ENCODE measurements at regions not wholly inside any gene's neighbourhood (a gene's known extent, or its start where the extent isn't known, plus 50 kb on each side); places are given as distances from the start of the nearest gene placed in this dataset.

DNA sequence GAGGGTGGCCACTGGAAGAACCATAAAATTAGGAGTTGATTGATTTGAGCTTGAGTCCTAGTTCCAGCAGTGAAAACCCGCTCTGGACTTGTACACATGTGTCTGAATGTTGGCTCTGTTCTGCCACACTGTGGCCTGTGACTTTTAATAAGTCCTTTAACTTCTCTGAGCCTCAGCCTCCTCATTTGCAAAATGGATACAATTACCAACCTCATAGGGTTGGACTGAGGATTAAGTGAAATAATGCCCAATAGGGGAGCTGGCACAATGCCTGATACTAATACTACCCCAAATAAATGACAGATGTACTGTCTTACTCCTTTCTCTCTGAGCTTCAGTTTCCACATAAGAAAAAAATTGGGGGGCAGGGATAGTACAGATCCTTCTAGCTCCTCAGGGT lies 92.6 kb upstream of the RIPOR2 start:
- peaks cover 62% of the 10 kb centered on the region for H3K4me1 ChIP-seq (ENCODE audit: control insufficient read depth, insufficient read depth, low read length, poor library complexity, severe bottlenecking)
- H3K9me3 ChIP-seq (ENCODE audit: control insufficient read depth in 2 of 2, low read length in 2 of 2), result no peaks in the 10 kb centered on the region
- H3K36me3 ChIP-seq (ENCODE audit: control insufficient read depth, insufficient read depth, low read length), result peaks cover 33% of the 10 kb centered on the region
- peak overlapping the region; percentile 65 to 92 (median 76) for H3K27ac Mint-ChIP-seq
- H3K4me3 Mint-ChIP-seq, result peak overlapping the region; percentile 29 to 84 (median 64)
- H3K4me1 Mint-ChIP-seq, result peaks cover 28 to 82% (median 62%) of the 10 kb centered on the region in 4 donors
- no peaks in the 10 kb centered on the region for H3K27me3 Mint-ChIP-seq
- H3K27me3 ChIP-seq (ENCODE audit: control insufficient read depth, insufficient read depth, low read length), result no peaks in the 10 kb centered on the region
- peaks cover 20% of the 10 kb centered on the region for H3K36me3 Mint-ChIP-seq
- H3K27ac ChIP-seq (ENCODE audit: insufficient read depth, low read length, poor library complexity, severe bottlenecking), result peak overlapping the region; percentile 83
- H3K9me3 Mint-ChIP-seq, result no peaks in the 10 kb centered on the region
- H3K4me3 ChIP-seq (ENCODE audit: low read depth, low read length), result peak overlapping the region; percentile 15
- ATAC-seq (ENCODE audit: low read depth in 2 of 2) (no peak), DNase-seq (no peak)

DNA sequence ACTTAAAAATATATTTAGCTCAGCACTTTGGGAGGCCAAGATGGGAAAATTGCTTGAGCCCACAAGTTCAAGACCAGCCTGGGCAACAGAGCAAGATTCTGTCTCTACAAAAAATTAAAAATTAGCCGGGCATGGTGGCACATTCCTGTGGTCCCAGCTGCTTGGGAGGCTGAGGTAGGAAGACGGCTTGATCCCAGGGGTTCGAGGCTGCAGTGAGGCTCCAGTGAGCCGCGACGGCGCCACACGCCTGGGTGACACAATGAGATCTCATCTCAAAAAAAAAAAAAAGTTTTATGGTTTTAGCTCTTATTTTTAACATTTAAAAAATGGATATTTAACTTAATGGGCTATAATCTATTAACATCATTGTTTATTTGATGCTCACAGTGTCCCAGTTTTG lies 97.2 kb upstream of the RIPOR2 start:
- H3K27me3 ChIP-seq (ENCODE audit: control insufficient read depth, insufficient read depth, low read length), result no peaks in the 10 kb centered on the region
- no peak for ATAC-seq (ENCODE audit: low read depth in 2 of 2)
- peak overlapping the region; percentile 100 for H3K4me3 ChIP-seq (ENCODE audit: low read depth, low read length)
- peak overlapping the region; percentile 91 for H3K27ac ChIP-seq (ENCODE audit: insufficient read depth, low read length, poor library complexity, severe bottlenecking)
- H3K4me1 Mint-ChIP-seq, result peaks cover 21 to 83% (median 60%) of the 10 kb centered on the region in 4 donors
- H3K9me3 Mint-ChIP-seq, result no peaks in the 10 kb centered on the region
- peaks cover 62% of the 10 kb centered on the region for H3K4me1 ChIP-seq (ENCODE audit: control insufficient read depth, insufficient read depth, low read length, poor library complexity, severe bottlenecking)
- peaks cover 17% of the 10 kb centered on the region for H3K36me3 ChIP-seq (ENCODE audit: control insufficient read depth, insufficient read depth, low read length)
- peaks cover 14% of the 10 kb centered on the region for H3K36me3 Mint-ChIP-seq
- H3K27me3 Mint-ChIP-seq, result no peaks in the 10 kb centered on the region
- DNase-seq, result no peak
- no peaks in the 10 kb centered on the region for H3K9me3 ChIP-seq (ENCODE audit: control insufficient read depth in 2 of 2, low read length in 2 of 2)
- H3K4me3 Mint-ChIP-seq, result peak overlapping the region in 1 of 4 donors; percentile 62
- peak overlapping the region; percentile 47 to 86 (median 64) for H3K27ac Mint-ChIP-seq

DNA sequence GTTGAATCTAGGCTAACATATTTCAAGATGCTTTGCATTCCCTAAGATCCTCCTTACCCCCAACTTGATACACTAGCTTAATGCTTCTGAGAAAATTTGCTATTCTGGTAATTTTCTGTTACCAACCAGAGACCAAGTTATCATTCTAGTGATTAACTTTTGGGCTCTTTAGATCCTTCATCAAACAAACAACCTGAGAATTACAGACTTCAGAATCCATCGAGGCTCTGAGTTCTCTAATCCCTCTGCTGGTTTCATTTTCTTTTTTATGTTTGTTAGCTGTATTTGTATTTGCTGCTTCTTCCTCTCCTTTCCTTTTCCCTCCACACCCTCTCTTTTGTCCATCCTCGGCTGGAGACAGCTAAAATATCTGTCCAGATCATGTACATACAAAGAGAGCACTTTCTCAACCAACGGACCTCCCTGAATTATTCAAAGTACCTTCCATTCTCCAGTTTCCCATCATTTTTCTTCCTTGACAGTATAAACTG lies 98.7 kb upstream of the RIPOR2 start:
- Mint-ChIP-seq H3K4me3 (peak overlapping the region; percentile 85 to 95 (median 90)), H3K36me3 (peaks cover 12% of the 10 kb centered on the region), H3K4me1 (peaks cover 29 to 87% (median 64%) of the 10 kb centered on the region in 4 donors), H3K9me3 (no peaks in the 10 kb centered on the region), H3K27me3 (no peaks in the 10 kb centered on the region), H3K27ac (peak overlapping the region; percentile 88 to 93 (median 89))
- Histone ChIP-seq H3K9me3 (ENCODE audit: control insufficient read depth in 2 of 2, low read length in 2 of 2) (no peaks in the 10 kb centered on the region), H3K27me3 (ENCODE audit: control insufficient read depth, insufficient read depth, low read length) (no peaks in the 10 kb centered on the region), H3K4me1 (ENCODE audit: control insufficient read depth, insufficient read depth, low read length, poor library complexity, severe bottlenecking) (peaks cover 68% of the 10 kb centered on the region), H3K27ac (ENCODE audit: insufficient read depth, low read length, poor library complexity, severe bottlenecking) (peak overlapping the region; percentile 91), H3K4me3 (ENCODE audit: low read depth, low read length) (peak overlapping the region; percentile 100), H3K36me3 (ENCODE audit: control insufficient read depth, insufficient read depth, low read length) (peaks cover 17% of the 10 kb centered on the region)
- ATAC-seq (ENCODE audit: low read depth in 2 of 2), result no peak
- DNase-seq, result peak in 1 of 3 donors; percentile 59

DNA sequence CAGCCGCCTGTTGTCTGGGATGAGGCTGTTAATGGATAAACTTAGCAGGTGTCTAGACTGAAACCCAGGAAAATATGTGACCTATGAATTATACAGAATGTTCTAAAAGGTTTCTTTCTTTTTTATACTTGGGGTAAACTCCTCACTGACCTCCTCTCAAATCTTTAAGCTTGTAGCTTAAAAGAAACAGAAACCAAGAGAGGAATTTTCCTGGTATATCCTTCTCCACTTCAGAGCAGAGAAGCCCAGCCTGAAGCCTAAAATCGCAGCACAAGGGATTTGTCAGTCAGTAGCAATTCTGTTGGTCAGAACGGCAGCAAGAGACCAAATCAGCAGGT lies 99.4 kb upstream of the RIPOR2 start:
- Mint-ChIP-seq H3K4me1 (peaks cover 23 to 87% (median 64%) of the 10 kb centered on the region in 4 donors), H3K9me3 (no peaks in the 10 kb centered on the region), H3K27me3 (no peaks in the 10 kb centered on the region), H3K4me3 (peak overlapping the region; percentile 85 to 95 (median 90)), H3K27ac (peak overlapping the region; percentile 88 to 93 (median 89)), H3K36me3 (peaks cover 5% of the 10 kb centered on the region)
- Histone ChIP-seq H3K9me3 (ENCODE audit: control insufficient read depth in 2 of 2, low read length in 2 of 2) (no peaks in the 10 kb centered on the region), H3K27ac (ENCODE audit: insufficient read depth, low read length, poor library complexity, severe bottlenecking) (peak overlapping the region; percentile 91), H3K36me3 (ENCODE audit: control insufficient read depth, insufficient read depth, low read length) (peaks cover 12% of the 10 kb centered on the region), H3K27me3 (ENCODE audit: control insufficient read depth, insufficient read depth, low read length) (no peaks in the 10 kb centered on the region), H3K4me1 (ENCODE audit: control insufficient read depth, insufficient read depth, low read length, poor library complexity, severe bottlenecking) (peaks cover 75% of the 10 kb centered on the region), H3K4me3 (ENCODE audit: low read depth, low read length) (peak overlapping the region; percentile 100)
- DNase-seq (no peak), ATAC-seq (ENCODE audit: low read depth in 2 of 2) (no peak)

DNA sequence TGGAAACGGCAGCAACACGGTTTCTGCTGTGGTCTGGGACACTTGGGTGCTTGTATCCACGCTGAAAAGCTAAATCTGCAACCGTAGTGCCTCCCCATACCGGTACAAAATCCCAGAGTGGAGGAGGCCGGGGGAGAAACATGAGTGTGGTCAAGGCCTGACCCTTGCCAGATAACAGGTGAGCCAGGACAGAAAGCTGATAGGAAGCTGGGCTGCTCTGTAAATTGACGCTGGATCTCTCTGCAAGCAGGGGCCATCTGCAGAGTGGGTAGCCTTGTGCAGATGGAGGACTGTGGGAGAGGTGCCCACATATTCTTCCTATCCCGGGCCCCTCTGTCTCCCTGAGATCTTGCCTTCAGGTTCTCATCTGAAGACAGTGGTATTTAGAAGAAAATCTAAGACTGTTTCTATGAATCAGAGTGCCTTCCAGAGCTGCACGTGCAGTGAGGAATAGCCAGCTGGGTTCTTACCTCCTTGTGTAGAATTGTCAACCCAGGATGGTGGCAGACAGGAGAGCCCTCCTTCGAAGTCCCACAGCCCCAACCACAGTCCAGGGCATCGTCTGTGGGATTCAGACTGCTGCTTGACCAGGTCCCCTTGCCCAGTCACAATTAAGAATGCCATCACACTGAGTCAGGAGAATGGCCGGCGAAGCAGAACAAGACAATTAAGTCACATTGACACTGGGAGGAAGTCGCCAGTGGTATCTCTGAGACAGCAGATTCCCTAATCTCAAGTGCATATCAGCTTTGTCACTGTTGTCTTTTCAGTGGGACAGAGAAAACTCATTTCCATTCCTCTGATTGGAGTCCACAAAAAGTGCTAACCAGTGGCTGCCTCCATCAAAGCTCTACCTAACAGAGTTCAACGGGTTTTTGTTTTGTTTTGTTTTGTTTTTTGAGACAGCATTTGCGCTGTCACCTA lies 100.0 kb upstream of the RIPOR2 start:
- Mint-ChIP-seq H3K27me3 (no peaks in the 10 kb centered on the region), H3K9me3 (peaks cover 0 to under 1% (median 0%) of the 10 kb centered on the region in 7 donors), H3K36me3 (peaks cover 4% of the 10 kb centered on the region), H3K27ac (peak overlapping the region; percentile 88 to 93 (median 89)), H3K4me3 (peak overlapping the region; percentile 85 to 95 (median 90)), H3K4me1 (peaks cover 23 to 89% (median 63%) of the 10 kb centered on the region in 4 donors)
- ATAC-seq (ENCODE audit: low read depth in 2 of 2) (peak; percentile 29 to 39), DNase-seq (peak in 1 of 3 donors; percentile 46)
- Histone ChIP-seq H3K27ac (ENCODE audit: insufficient read depth, low read length, poor library complexity, severe bottlenecking) (peak overlapping the region; percentile 91), H3K4me1 (ENCODE audit: control insufficient read depth, insufficient read depth, low read length, poor library complexity, severe bottlenecking) (peaks cover 80% of the 10 kb centered on the region), H3K9me3 (ENCODE audit: control insufficient read depth in 2 of 2, low read length in 2 of 2) (no peaks in the 10 kb centered on the region), H3K4me3 (ENCODE audit: low read depth, low read length) (peak overlapping the region; percentile 100), H3K27me3 (ENCODE audit: control insufficient read depth, insufficient read depth, low read length) (no peaks in the 10 kb centered on the region), H3K36me3 (ENCODE audit: control insufficient read depth, insufficient read depth, low read length) (peaks cover 10% of the 10 kb centered on the region)

DNA sequence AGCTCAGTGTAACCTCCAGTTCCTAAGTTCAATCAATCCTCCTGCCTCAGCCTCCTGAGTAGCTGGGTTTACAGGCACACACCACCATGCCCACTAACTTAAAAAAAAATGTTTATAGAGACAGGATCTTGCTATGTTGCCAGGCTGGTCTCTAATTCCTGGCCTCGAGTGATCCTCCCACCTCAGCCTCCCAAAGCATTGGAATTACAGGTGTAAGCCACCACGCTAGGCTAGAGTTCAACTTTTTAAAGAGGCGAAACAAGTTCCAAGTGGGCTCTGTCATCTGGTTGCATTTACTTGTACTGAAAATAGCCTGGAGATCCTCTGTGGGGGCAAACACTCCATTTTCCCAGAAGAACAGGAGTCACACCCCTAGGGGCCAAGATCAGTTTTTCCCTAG lies 100.7 kb upstream of the RIPOR2 start:
- H3K27ac Mint-ChIP-seq, result peak overlapping the region; percentile 88 to 93 (median 89)
- no peaks in the 10 kb centered on the region for H3K27me3 Mint-ChIP-seq
- peak overlapping the region; percentile 85 to 95 (median 90) for H3K4me3 Mint-ChIP-seq
- peaks cover 30 to 90% (median 65%) of the 10 kb centered on the region in 4 donors for H3K4me1 Mint-ChIP-seq
- peaks cover 4% of the 10 kb centered on the region for H3K36me3 Mint-ChIP-seq
- Histone ChIP-seq H3K27ac (ENCODE audit: insufficient read depth, low read length, poor library complexity, severe bottlenecking) (peak overlapping the region; percentile 91), H3K27me3 (ENCODE audit: control insufficient read depth, insufficient read depth, low read length) (no peaks in the 10 kb centered on the region), H3K4me1 (ENCODE audit: control insufficient read depth, insufficient read depth, low read length, poor library complexity, severe bottlenecking) (peaks cover 83% of the 10 kb centered on the region), H3K36me3 (ENCODE audit: control insufficient read depth, insufficient read depth, low read length) (peaks cover 4% of the 10 kb centered on the region), H3K9me3 (ENCODE audit: control insufficient read depth in 2 of 2, low read length in 2 of 2) (no peaks in the 10 kb centered on the region), H3K4me3 (ENCODE audit: low read depth, low read length) (peak overlapping the region; percentile 100)
- H3K9me3 Mint-ChIP-seq, result peaks cover 0 to 2% (median 0%) of the 10 kb centered on the region in 7 donors
- DNase-seq, result no peak
- ATAC-seq (ENCODE audit: low read depth in 2 of 2), result no peak

DNA sequence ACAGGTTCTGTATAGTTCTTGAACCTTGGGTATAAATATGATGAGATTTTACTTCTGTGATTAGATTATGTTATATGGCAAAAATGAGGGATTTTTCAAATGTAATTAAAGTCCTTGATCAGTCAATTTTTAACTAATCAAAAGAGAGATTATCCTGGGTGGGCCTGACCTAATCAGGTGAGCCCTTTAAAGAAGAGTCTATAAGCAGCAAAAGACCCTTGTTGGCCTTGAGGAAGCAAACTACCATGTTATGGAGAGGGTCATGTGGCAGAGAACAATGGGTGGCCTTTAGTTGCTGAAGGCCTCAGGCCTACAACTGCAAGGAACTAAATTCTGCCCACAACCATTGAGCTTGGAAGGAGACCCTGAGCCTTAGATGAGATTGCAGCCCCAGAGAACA lies 102.5 kb upstream of the RIPOR2 start:
- H3K36me3 ChIP-seq (ENCODE audit: control insufficient read depth, insufficient read depth, low read length), result no peaks in the 10 kb centered on the region
- peaks cover 4% of the 10 kb centered on the region for H3K36me3 Mint-ChIP-seq
- no peaks in the 10 kb centered on the region for H3K9me3 ChIP-seq (ENCODE audit: control insufficient read depth in 2 of 2, low read length in 2 of 2)
- no peaks in the 10 kb centered on the region for H3K27me3 Mint-ChIP-seq
- H3K4me1 ChIP-seq (ENCODE audit: control insufficient read depth, insufficient read depth, low read length, poor library complexity, severe bottlenecking), result peaks cover 89% of the 10 kb centered on the region
- DNase-seq (no peak), ATAC-seq (ENCODE audit: low read depth in 2 of 2) (no peak)
- peaks cover 30 to 93% (median 69%) of the 10 kb centered on the region in 4 donors for H3K4me1 Mint-ChIP-seq
- H3K9me3 Mint-ChIP-seq, result peaks cover 0 to 2% (median 0%) of the 10 kb centered on the region in 7 donors
- H3K27ac ChIP-seq (ENCODE audit: insufficient read depth, low read length, poor library complexity, severe bottlenecking), result peak overlapping the region; percentile 91
- H3K4me3 Mint-ChIP-seq, result peak overlapping the region; percentile 93 to 96 (median 94)
- H3K27ac Mint-ChIP-seq, result peak overlapping the region; percentile 93 to 98 (median 97)
- peak overlapping the region; percentile 100 for H3K4me3 ChIP-seq (ENCODE audit: low read depth, low read length)
- H3K27me3 ChIP-seq (ENCODE audit: control insufficient read depth, insufficient read depth, low read length), result no peaks in the 10 kb centered on the region
